GM19467 (cell line): ENCODE measurements at regions not wholly inside any gene's neighbourhood (a gene's known extent, or its start where the extent isn't known, plus 50 kb on each side); places are given as distances from the start of the nearest gene placed in this dataset.

ENCODE experiments used
- ATAC-seq: cut with Tn5 transposase; IDR thresholded peaks from one replicate; pipeline ENCODE4 v1.9.1; 2021; ENCODE audit warnings: mild to moderate bottlenecking, moderate library complexity; ENCODE audit not compliant: unreplicated experiment

- no peak for ATAC-seq
These were observed 84.5 kb upstream of the FYN start for GRCh38 chr6:111957623-111958315.

GRCh38 chr6:111958534-111958933, 85.3 kb upstream of the FYN start:
- no peak for ATAC-seq

- ATAC-seq: no peak
These were observed 86.5 kb upstream of the FYN start for GRCh38 chr6:111959766-111960165.

GRCh38 chr6:111967131-111967530, 86.8 kb upstream of the CCN6 start:
- no peak for ATAC-seq

- no peak for ATAC-seq
These were observed 83.5 kb upstream of the CCN6 start for GRCh38 chr6:111970426-111970825.

- no peak for ATAC-seq
These were observed 82.6 kb upstream of the CCN6 start for GRCh38 chr6:111971181-111971841.

GRCh38 chr6:111971866-111972532, 81.9 kb upstream of the CCN6 start:
- no peak for ATAC-seq

GRCh38 chr6:111972745-111973117, 81.2 kb upstream of the CCN6 start:
- no peak for ATAC-seq

- ATAC-seq: no peak
These were observed 80.7 kb upstream of the CCN6 start for GRCh38 chr6:111973118-111973761.

GRCh38 chr6:111973927-111974639, 79.8 kb upstream of the CCN6 start:
- ATAC-seq: no peak

- no peak for ATAC-seq
These were observed 78.4 kb upstream of the CCN6 start for GRCh38 chr6:111975466-111975865.

GRCh38 chr6:111976139-111976538, 77.8 kb upstream of the CCN6 start:
- no peak for ATAC-seq

- ATAC-seq: no peak
These were observed 75.3 kb upstream of the CCN6 start for GRCh38 chr6:111978532-111979149.

- ATAC-seq: no peak
These were observed 74.3 kb upstream of the CCN6 start for GRCh38 chr6:111979633-111980032.

- ATAC-seq: no peak
These were observed 73.8 kb upstream of the CCN6 start for GRCh38 chr6:111980143-111980542.

- no peak for ATAC-seq
These were observed 72.7 kb upstream of the CCN6 start for GRCh38 chr6:111980971-111981840.

GRCh38 chr6:111982681-111983080, 71.2 kb upstream of the CCN6 start:
- ATAC-seq: no peak

GRCh38 chr6:111983193-111983592, 70.7 kb upstream of the CCN6 start:
- ATAC-seq: no peak

- no peak for ATAC-seq
These were observed 69.8 kb upstream of the CCN6 start for GRCh38 chr6:111984081-111984480.
